ENCODE measurements at regions not wholly inside any gene's neighbourhood (a gene's known extent, or its start where the extent isn't known, plus 50 kb on each side); places are given as distances from the start of the nearest gene placed in this dataset.

GRCh38 chr2:220143336-220143735 lies 515.9 kb downstream of the SLC4A3 start:
- TF ChIP-seq, protein P1, sequence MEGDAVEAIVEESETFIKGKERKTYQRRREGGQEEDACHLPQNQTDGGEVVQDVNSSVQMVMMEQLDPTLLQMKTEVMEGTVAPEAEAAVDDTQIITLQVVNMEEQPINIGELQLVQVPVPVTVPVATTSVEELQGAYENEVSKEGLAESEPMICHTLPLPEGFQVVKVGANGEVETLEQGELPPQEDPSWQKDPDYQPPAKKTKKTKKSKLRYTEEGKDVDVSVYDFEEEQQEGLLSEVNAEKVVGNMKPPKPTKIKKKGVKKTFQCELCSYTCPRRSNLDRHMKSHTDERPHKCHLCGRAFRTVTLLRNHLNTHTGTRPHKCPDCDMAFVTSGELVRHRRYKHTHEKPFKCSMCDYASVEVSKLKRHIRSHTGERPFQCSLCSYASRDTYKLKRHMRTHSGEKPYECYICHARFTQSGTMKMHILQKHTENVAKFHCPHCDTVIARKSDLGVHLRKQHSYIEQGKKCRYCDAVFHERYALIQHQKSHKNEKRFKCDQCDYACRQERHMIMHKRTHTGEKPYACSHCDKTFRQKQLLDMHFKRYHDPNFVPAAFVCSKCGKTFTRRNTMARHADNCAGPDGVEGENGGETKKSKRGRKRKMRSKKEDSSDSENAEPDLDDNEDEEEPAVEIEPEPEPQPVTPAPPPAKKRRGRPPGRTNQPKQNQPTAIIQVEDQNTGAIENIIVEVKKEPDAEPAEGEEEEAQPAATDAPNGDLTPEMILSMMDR (IDR thresholded peaks at IDR 0.05), result no peak
- no peak for TF ChIP-seq POLR2A (IDR thresholded peaks at IDR 0.05)

All from body of pancreas (tissue), 4 donors.